ENCODE measurements at regions not wholly inside any gene's neighbourhood (a gene's known extent, or its start where the extent isn't known, plus 50 kb on each side); places are given as distances from the start of the nearest gene placed in this dataset.

DNA sequence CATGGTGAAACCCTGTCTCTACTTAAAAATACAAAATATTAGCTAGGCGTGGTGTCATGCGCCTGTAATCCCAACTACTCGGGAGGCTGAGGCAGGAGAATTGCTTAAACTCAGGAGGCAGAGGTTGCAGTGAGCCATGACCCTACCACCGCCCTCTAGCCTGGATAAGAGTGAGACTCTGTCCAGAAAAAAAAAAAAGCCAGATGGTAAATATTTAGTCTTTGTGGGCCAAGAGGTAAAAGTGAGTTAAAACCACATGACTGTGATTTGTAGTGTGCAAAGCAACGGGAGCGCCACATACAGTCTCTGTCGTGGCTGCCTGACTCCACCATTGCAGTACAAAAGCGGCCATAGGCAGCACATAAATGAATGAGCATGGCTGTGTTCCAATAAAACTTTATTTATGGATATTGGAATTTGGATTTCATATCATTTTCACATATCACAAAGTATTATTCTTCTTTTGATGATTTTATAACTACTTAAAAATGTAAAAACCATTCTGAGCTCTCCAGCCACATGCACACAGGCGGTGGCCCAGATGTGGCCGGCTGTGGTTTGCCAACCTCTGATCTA lies 51.8 kb upstream of the CASZ1 start:
- no peak for DNase-seq

DNA sequence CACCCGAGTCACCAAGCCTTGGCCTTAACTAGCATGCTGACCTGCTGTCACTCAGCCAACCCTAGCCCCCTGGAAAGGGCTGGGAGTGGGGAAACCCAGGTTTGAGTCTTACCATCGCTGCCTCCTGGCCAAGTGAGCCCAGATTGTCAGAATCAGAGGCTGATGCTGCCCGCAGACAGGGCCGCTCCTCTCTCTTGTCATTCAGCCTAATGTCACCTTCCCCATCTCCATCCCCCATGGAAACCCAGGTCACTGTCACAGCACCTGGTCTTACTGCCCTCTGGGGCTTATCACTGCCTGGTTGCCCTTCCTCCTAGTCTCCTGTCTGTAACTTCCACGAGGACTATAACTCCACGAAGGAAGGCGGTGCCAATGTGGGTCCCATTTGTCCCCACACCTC lies 53.6 kb upstream of the CASZ1 start:
- DNase-seq, result no peak

DNA sequence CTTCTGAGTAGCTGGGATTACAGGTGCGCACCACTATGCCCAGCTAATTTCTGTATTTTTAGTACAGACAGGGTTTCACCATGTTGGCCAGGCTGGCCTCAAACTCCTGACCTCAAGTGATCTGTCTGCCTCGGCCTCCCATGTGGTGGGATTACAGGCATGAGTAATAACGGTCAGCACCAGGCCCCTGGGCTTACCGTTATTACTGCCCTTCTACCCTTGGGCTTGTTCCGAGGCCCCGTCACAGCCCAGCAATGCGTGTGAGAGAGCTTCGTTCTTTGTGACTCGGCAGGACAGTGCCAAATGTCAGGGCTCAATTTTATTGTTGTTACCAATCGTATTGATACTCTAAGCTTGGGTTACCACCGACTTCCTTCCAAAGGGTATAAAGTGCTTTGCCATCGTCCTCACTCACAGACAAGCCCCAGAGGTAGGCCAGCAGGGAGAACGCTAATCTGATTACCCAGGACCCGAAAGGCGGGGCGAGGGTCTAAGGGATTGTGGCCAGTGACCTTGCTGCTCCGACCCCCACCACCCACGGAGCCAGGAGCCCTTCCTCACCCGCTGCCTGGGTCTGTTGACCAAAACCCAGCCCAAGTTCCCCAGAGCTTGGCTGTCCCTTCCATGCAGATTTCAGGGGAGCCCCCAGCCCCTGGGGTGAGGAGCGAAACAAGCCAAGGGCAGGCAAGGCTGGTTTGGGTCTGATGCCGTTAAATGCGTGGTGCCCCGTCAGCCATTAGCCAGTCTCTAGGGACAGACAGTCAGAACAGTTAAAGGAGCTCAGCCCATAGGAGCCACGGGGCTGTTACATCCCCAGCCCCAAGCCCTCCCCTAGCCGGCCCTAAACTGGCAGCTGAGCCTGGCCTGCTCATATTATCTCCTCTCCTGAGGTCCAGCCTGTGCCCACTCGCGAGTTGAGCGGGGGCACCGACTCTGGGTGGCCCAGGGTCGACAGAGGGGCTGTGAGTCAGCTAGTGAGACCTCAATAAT lies 54.9 kb upstream of the CASZ1 start:
- DNase-seq, result no peak

DNA sequence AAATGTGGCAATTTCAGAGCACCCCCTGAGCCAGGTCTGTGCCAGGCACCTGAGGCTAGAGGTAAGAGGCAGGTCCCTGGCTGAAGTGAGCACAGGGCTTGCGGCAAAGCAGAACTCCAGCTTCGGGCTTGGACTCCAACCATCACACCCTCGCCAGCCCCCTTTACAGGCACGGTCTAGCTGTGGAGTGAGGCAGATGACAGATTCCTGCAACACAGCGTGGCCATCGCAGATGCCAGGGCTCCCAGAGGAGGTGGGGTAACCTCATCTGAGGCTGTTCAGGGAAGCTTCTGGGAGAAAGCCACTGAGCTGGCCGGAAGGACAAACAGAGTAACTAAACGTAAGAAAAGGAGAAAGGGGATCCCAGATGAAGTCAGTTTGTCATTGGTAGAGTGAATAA lies 55.6 kb upstream of the CASZ1 start:
- no peak for DNase-seq

DNA sequence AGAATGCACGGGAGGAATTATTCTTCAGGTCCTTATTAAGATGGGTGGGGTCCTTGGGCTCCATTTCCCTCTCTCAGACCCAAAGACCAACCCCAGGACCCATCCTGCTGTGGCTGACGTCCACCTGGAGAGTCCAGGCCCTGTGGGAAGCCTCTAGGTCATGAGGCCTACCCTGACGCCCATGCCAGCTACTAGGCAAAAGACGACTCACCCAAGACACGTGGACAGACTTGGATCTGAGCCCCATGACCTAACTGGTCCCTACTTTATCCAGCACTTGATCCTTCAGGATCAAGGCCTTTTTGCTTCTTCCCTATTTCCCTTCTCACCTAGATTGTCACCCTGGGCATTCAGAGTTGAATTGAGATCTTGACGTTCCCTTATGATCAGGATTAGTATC lies 56.0 kb upstream of the CASZ1 start:
- no peak for DNase-seq

DNA sequence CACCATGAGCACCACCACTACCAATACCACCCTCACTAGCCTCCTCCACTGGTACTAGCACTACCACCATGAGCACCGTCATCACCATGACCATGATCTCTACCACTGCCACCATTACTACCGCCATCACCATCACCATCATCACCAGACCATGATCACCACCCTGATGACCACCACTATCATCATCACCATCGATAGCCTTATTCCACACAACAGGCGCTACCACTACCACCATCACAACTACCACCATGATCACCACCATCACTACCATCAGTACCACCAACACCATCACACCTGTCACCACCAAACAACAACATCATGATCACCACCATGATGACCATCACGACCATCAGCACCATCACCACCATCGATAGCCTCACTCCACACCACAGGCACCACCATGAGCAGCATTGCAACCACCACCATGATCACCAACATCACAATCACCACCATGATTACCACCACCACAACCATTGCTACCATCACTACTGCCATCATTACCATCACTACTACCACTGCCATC lies 56.6 kb upstream of the CASZ1 start:
- DNase-seq, result no peak

DNA sequence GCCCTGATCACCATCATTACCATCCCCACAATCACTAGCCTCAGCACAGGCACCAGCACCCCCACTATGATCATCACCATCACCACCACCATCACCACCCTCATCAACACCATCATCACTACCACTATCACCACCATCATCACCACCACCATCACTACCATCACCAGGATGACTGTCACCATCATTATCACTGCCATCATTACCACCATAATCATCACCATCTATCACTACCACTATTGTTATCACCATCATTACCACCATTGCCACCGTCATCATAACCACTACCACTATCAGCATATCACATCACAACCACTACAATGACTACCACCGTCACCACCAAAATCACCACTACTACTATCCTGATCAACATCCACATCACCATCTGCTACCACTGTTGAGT lies 57.3 kb upstream of the CASZ1 start:
- no peak for DNase-seq

DNA sequence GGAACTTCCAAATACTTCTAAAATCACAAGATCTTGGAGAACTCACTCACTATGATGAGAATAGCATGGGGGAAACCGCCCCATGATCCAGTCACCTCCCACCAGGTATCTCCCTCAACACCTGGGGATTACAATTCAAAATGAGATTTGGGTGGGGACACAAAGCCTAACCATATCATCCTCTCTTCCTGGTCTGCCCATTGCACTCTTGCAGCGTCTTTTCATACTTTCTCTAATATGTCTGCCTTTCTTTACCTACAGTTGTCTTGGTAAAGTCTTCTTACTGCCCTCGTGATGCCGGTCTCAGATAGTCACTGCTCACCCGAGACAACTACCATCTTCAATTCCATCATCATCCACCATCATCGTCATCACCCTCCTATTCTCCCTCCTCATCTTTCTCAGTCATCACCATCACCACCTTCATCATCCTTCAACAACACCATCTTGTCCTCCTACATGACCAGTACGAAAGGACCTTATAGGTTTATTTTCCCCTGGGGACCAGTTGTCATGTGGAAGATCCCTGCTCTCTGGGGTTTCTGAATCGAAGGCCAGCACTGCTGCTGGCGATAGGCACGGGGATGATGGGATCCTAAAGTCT lies 58.5 kb upstream of the CASZ1 start:
- DNase-seq, result no peak

DNA sequence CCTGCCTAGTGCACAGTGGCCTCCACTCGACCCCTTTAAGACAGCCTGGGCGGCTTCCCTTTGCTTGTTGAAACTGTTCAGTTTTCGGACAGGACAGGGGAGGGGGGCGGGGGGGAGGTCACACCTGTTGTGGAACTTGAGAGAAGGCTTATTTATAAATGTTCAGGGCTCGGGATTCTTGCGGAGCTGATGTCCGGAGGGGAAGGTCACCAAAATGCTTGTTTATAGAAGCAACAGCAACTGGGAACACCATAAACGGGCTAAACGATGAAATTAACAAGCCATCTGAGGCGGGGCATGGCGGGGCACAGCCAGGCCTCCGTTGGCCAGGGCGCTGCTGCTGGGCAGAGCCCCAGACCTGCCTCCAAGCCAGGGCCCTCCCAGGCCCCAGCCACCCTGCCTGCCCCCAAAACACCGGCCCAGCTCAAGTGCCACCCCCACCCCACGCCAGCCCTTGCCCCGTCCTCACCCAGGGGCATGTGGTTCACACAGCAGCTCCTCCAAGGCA lies 59.8 kb upstream of the CASZ1 start:
- DNase-seq, result no peak

DNA sequence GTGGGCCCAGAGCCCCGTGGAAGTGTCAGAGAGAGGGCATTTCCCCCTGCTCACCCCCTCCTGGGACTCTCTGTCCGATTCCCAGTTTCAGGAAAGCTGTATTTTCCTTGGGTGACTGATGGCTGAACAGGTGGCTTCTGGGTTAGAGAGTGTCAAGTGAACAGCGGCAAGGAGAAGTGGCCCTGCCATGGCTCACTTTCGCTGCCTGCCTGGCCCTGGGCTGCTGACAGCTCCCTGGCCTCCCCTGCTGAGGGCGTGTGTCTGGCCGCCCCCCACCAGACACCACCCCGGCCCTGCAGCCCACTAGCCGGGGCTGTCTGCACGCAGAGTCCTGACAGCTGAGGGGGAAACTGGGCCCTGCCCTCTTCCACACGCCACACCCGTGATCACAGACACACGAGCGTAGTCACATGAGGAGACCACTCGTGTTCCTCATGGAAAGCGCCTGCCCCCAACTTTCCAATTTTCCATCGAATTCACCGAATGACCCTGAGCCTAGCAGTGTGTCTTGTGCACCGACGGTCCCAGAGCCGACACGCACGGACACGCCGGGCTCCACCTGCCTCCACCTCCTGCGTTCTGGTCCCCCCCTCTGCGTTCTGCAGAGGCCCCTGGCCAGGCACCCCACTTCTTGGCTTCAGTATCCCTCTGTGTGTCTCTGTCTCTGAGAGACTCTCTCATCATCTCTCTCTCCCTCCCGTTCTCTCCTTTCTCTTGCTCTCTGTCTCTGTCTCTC lies 60.6 kb upstream of the CASZ1 start:
- DNase-seq, result no peak

DNA sequence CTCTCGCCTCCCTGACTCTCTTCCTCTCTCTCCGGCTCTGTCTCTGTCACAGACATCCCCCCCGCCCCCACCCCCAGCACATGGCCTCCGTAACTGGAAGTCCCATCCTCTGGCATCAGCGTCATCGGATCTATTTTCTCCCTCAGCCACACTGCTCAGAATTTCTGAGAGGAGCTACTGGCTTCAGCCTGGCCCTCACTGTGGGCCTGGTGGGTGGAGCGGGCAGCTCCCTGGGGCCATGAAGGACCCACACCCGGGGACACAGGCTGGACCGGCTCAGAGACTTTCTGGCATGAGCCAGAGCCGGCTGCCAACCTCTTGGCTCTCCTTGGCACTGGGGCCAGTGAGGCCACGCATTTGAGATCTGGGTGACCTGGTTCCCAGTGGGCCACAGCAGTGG lies 61.2 kb upstream of the CASZ1 start:
- DNase-seq, result no peak

DNA sequence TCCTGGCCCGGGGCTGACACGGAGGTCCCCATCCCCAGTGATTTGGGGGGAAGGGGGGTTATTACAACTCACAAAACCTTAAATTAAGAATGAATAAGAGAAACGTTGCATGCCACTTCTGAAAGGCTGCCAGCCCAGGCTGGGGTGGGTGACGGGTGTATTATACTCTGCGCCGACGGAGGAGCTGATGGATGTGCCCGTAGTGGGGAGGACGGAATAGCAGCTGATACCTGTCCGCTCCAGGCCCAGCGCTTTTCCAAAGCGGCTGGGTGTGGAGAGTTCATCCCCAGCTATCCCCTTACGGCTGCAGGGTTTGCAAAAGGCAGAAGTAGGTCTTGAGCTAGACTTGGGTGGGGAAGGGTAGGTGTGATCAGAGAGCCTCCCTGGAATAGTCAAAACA lies 63.8 kb upstream of the CASZ1 start:
- no peak for DNase-seq

DNA sequence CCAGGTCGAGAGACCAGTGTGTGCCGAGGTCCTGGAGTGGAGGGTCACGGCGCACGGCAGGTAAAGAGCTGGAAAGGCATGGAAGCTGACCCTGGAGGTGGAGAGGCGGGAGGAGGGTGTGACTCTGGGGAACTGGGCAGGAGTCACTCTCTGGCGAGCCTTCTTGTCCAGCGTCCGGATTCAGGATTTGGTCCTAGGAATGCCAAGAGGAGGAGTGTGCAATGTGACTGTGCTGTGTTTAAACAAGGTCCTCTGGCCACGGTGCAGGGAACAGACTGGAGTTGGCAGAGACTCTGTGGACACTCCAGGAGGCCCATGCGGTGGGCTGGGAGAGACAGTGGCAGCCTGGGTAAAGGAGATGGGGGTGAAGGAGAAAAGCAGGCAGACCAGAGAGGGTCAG lies 64.2 kb upstream of the CASZ1 start:
- DNase-seq, result no peak

DNA sequence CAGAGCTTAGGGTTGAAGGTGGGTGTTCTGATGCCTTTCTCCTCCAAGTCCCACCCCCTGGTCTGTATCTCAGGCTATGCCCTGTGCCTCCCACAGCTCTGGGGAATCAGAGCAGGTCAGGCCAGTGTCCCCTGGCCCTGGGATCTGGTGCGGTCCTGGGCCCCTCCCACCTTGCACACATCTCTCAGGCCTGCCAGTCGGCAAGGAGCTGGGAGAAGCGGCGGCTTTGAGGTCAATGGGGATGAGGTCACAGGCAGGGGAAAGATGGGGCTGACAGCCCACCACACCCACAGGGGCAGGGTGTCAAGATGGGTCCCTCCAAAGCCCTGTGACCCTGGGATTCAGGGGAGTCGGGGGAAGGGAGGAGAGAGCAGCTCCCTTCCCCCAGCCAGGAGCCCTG lies 65.4 kb upstream of the CASZ1 start:
- no peak for DNase-seq

DNA sequence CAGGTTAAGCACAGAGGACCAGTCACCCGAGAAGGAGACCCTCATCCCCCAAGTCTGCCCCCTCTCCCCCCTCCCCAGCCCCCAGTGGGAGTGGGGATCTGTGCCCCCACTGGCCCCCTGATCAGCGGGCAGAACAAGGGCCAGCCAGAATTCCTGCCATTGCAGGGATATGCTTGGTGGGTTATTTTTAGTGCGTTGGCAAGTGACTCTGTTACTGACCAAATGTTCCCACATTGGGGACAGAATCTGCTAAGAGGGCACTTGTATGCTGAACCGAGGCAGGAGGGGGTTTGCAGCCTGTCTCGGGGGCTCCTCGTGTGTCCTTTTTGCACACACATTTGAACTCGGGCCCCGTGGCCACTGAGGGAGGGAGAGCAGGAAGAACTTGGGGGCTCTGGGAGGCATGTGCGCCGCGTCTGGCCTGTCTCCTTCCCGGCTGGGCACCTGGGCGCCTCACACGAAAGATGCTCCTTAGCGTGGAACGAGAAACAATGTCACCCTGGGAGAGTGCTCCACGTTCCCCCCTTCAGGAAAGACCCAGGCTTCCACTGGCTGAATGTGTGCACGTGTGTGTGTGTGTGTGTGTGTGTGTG lies 66.4 kb upstream of the CASZ1 start:
- DNase-seq, result no peak

DNA sequence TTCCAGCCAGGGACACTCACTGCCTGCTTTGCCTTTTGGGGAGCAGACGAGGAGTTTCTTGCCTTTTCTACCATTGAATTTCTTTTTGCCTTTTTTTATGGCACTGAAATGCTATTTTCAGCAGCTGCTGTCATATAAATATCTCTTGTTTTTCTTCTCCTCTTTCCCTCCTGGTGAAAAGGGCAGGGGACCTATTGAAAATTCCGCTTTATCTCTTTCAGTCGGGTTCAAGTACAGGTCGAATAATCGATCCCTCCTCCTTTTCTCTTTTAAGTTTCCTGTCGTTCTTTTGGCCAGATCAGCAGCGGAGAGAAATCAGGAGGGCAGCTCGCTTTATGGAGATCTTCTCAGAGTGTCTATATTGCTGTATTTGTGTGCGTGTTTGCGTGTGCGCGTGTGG lies 67.4 kb upstream of the CASZ1 start:
- no peak for DNase-seq

DNA sequence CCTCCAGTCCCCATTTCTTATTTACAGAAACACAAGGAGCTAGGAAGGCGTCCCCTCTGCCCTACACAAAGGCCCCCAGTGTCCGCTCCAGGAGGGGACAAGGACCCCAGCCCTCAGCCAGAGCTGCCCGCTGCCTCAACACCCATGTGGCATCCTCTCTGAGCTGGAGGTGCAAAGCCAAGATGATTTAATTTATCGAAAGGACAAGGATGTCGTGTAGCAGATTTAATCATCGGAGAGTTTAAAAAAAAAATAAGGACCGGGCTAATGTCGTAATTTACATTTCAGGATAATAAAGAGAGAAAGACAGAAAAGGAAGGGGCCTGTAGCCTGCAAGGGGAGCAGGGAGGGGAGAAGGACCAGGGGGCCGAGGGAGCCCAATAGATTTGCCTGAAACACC lies 68.3 kb upstream of the CASZ1 start:
- no peak for DNase-seq

DNA sequence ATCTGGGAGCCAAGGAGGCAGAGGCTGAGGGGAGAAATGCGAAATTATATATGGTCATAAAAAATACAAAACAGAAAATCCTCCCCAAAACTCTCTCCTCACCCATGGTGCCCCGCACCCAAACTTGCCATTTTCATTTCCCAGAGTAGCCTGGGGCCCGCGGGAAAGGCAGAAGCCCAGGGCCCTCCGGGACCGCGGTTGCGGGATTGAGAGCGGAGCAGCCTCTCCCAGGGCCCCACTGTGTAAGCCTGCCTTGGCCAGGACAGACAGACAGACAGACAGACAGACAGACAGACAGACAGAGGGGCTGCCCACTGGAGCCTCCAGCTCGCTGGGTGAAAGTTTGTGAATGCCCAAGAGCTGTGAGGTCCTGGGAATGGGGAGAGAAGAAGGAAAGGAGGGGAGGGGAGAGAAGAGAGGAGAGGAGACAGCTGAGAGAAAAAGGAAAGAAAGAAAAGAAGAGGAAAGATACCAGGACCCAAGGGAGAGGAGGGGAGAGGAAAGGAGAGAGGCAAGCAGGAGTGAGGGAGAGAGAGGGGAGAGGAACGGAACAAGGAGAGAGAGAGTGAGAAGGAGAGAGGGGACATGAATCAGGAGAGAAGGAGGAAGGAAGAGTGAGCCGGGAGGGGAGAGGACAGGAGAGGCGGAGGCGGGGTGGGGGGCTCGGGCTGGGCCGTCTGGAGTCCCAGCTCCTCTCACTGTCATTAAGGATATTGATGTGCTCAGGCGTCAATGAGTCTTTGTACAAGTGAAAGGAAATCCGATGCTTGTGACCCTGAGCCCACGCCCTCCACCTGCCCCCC lies 69.3 kb upstream of the CASZ1 start:
- no peak for DNase-seq

DNA sequence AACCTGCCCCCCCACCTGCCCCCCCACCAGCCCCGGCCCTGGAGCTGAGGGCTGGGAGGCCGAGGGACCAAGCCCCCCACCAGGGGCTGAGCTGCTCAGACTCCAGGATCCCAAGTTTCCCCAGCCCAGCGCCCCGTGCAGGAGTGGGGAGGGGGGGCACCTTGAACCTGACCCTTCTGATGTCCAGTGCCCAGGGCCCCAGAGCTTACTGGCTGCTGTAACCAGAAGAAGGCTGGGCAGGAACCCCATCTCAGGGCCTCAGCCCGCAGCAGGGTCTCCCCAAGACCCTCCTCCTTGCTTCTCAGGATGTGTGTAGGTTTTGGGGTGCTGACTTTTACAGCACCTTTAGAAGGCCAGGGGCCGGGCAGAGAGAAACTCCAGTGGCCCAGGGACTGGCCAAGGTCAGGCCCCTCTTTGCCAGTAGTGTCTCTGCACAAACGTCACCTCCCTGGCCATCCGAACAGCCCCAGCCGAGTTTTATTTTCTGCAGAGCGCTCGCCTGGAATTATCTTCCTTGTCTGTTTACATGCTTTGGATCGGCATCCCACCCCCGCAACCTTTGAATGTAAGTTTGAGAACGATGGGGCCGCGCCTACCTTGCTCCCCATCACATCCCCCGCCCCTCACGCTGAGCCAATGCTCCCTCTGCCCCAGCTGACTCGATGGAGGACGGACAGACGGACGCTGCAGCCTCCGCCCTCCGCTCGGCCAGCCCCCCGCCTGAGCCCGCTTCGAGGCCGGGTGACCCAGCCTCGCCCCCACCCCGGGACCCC lies 70.1 kb upstream of the CASZ1 start:
- DNase-seq, result no peak

DNA sequence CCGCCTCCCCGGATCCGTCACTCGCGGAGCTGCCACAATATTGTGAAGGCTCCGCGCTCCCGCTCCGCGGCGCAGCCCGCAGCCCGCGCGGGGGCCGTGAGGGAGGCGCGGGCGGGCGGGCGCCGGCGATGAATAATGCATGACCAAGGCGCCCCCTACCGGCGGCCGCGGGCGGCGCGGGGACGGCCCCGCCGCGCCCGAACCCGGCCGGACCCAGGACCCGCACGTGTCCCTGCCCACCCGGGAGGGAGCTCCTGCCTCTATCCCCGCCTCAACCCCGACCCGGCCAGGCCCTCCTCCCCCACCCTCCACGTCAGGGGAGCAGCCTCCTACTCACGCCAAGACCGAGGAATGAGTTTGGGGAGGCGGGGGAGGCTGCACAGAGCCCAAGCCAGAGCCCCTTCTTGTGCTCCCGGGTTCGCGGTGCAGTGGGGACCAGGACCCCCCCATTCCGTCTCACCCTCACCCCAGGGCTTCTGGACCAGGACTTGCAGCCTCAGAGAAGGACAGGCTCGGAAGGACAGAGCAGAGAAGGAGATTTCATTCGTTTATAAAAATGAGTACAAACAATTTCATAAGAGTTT lies 70.8 kb upstream of the CASZ1 start:
- DNase-seq, result peak; percentile 67
